ENCODE measurements at regions not wholly inside any gene's neighbourhood (a gene's known extent, or its start where the extent isn't known, plus 50 kb on each side); places are given as distances from the start of the nearest gene placed in this dataset.
A peak's percentile ranks its signal among the peaks of the same experiment; 100 is the strongest.
"Not testable (repeated sequence)": the region's sequence is repeated elsewhere in the genome, so short reads cannot be mapped to it uniquely, and the experiment has no call there.

DNA sequence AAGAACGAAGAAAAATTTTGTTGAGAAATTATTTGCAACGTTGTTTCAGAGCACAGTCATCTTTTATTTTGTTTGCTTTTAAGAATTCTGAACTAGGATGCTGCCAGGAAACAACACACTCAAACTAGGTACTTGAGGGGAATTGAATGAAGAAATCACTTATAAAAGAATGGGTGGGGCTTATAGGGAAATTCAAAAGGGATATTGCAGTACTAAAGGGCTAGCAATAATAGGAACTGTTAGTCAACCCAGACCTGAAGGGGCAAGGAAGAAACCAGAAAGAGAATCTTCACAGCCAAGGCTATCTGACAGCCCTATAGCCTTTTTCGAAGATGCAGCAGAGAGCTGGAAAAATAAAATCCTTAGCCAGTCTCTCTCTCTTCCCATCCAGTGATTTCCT, 179.3 kb downstream of the RPRM start:
- DNase-seq (ENCODE audit: low spot score) = no peak
- TF ChIP-seq, protein P1, sequence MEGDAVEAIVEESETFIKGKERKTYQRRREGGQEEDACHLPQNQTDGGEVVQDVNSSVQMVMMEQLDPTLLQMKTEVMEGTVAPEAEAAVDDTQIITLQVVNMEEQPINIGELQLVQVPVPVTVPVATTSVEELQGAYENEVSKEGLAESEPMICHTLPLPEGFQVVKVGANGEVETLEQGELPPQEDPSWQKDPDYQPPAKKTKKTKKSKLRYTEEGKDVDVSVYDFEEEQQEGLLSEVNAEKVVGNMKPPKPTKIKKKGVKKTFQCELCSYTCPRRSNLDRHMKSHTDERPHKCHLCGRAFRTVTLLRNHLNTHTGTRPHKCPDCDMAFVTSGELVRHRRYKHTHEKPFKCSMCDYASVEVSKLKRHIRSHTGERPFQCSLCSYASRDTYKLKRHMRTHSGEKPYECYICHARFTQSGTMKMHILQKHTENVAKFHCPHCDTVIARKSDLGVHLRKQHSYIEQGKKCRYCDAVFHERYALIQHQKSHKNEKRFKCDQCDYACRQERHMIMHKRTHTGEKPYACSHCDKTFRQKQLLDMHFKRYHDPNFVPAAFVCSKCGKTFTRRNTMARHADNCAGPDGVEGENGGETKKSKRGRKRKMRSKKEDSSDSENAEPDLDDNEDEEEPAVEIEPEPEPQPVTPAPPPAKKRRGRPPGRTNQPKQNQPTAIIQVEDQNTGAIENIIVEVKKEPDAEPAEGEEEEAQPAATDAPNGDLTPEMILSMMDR (IDR thresholded peaks at IDR 0.05; ENCODE audit: extremely low read depth, insufficient read depth, missing control alignments) = no peak
- in situ Hi-C loops (cut with MboI; ENCODE audit: low pct_unique_long_range_greater_than_20kb, low sequenced_read_pairs, unreplicated experiment) = no loop called here

DNA sequence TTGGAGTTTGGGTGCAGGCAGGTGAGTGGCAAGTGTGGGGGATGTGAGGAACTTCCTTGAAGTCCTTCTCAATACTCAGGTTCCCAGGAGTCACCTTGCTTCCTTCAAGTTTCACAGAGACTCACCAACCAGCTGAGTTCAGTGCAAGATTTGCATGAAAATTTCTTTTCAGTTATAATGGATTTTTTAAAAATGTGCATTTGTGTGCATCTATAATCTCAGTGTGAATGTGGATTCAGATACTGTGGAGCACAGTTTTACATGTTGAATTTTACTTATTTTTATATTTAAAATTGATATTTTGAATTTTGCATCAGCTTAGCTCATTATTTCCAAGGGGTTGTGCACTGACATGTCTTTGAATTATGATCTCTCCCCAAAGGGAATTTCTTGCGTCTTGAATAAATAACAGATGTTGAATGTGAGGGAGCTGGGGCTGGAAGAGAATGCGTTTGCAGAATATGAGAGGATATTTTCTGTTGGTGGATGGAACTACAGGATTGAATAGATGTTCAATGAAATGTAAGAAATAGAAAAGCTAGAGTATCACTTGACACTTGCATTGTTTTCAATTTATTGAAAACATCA, 184.3 kb downstream of the RPRM start:
- in situ Hi-C loops (cut with MboI; ENCODE audit: low pct_unique_long_range_greater_than_20kb, low sequenced_read_pairs, unreplicated experiment) = no loop called here
- TF ChIP-seq, protein P1 (IDR thresholded peaks at IDR 0.05; ENCODE audit: extremely low read depth, insufficient read depth, missing control alignments) = no peak

DNA sequence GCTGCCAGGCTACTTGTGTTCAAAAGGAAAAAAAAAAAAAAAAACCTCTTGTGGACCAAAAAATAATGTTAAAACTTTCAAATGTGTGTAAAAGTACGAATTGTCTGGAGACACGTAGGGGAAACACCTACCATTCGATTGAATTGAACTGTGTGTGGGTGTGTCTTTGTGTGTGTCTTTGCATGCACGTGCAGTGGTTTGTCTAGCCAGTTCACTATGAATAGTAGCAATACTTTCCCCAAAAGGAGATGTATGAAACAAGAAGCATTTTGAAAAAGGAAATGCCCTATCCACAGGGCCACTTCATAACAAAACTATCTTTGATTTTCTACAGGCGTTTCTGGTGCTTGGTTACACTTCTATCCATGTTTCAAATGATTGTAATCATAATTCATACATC, 186.8 kb downstream of the RPRM start:
- DNase-seq (ENCODE audit: low spot score) = no peak
- TF ChIP-seq, protein P1 (IDR thresholded peaks at IDR 0.05; ENCODE audit: extremely low read depth, insufficient read depth, missing control alignments) = no peak
- in situ Hi-C loops (cut with MboI; ENCODE audit: low pct_unique_long_range_greater_than_20kb, low sequenced_read_pairs, unreplicated experiment) = no loop called here

More for the DNA sequence above, 184.3 kb downstream of the RPRM start:
- no peak for DNase-seq (ENCODE audit: low spot score)

DNA sequence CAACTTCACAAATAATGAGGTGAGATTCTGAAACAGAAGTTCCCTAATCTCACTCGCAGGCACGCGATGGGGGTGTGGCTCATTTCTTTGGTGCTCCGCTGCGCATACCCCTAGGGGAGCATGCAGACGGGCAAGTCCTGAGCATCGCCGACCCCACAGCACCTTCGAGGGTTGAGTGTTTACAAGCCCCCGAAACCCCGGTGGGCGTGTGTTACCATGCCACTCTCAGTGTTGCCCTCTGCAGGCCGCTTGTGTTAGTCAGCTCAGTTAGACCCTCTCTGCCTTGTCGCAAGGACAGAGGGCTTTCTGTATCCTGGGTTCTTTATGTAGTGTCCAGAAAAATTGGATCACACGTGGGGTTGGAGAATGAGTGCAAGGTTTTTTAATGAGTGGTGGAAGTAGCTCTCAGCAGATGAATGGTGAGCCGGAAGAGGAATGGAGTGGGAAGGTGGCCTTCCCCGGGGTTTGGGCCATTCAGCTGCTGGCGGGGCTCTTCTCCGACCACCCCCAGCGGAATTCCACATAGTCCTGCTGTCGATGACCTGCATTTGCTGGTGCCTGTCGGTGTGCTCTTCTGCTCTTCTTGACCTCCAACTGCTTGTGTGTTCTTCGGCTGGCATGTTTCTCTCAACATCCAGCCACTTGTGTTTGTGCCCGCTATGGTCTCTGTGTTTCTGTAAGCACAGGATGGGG, 191.3 kb downstream of the RPRM start:
- TF ChIP-seq, protein P1 (IDR thresholded peaks at IDR 0.05; ENCODE audit: extremely low read depth, insufficient read depth, missing control alignments) = peak; percentile 41
- in situ Hi-C loops (cut with MboI; ENCODE audit: low pct_unique_long_range_greater_than_20kb, low sequenced_read_pairs, unreplicated experiment) = no loop called here
- no peak for DNase-seq (ENCODE audit: low spot score)

DNA sequence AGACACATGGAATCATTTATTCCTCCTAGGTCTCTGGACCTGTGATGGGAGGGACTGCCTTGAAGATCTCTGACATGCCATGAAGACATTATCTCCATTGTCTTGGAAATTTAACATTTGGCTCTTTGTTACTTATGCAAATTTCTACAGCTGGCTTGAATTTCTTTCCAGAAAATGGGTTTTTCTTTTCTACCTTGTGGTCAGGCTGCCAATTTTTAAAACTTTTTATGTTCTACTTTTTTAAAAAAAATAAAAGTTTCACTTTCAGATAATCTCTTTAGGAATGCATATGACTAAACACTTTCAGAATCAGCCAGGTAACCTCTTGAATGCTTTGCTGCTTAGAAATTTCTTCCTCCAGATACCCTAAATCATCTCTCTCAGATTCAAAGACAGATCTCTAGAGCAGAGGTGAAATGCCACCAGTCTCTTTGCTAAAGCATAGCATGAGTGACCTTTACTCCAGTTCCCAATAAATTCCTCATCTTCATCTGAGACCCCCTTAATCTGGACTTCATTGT, 209.6 kb downstream of the RPRM start:
- DNase-seq (ENCODE audit: low spot score) = no peak
- TF ChIP-seq, protein P1 (IDR thresholded peaks at IDR 0.05; ENCODE audit: extremely low read depth, insufficient read depth, missing control alignments) = no peak
- in situ Hi-C loops (cut with MboI; ENCODE audit: low pct_unique_long_range_greater_than_20kb, low sequenced_read_pairs, unreplicated experiment) = no loop called here

DNA sequence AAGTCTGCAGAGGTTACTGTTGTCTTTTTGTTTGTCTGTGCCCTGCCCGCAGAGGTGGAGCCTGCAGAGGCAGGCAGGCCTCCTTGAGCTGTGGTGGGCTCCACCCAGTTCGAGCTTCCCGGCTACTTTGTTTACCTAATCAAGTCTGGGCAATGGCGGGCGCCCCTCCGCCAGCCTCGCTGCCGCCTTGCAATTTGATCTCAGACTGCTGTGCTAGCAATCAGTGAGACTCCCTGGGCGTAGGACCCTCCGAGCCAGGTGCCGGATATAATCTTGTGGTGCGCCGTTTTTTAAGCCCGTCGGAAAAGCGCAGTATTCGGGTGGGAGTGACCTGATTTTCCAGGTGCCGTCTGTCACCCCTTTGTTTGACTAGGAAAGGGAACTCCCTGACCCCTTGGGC, 221.7 kb downstream of the RPRM start:
- DNase-seq (ENCODE audit: low spot score); in situ Hi-C loops (cut with MboI; ENCODE audit: low pct_unique_long_range_greater_than_20kb, low sequenced_read_pairs, unreplicated experiment): not testable (repeated sequence)

DNA sequence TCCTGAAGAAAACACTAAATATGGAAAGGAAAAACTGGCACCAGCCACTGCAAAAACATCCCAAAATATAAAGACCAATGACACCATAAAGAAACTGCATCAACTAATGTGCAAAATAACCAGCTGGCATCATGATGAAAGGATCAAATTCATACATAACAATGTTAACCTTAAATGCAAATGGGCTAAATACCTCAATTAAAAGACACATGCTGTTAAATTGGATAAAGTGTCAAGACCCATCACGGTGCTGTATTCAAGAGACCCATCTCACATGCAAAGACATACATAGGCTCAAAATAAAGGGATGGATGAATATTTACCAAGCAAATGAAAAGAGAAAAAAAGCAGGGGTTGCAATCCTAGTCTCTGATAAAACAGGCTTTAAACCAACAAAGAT, 231.9 kb downstream of the RPRM start:
- DNase-seq (ENCODE audit: low spot score); in situ Hi-C loops (cut with MboI; ENCODE audit: low pct_unique_long_range_greater_than_20kb, low sequenced_read_pairs, unreplicated experiment): not testable (repeated sequence)

Measured in GM13977 (cell line).